ENCODE measurements at regions not wholly inside any gene's neighbourhood (a gene's known extent, or its start where the extent isn't known, plus 50 kb on each side); places are given as distances from the start of the nearest gene placed in this dataset.
A peak's percentile ranks its signal among the peaks of the same experiment; 100 is the strongest.
"Not testable (repeated sequence)": the region's sequence is repeated elsewhere in the genome, so short reads cannot be mapped to it uniquely, and the experiment has no call there.

GRCh38 chr1:148679050-148679786 is 69.4 kb upstream of the NUDT4B start:
- H3K36me3 Mint-ChIP-seq; H3K27me3 ChIP-seq (ENCODE audit: insufficient read depth, low read length, poor library complexity, severe bottlenecking); H3K27ac ChIP-seq (ENCODE audit: low read depth, low read length); H3K9me3 Mint-ChIP-seq; H3K27me3 Mint-ChIP-seq; H3K36me3 ChIP-seq (ENCODE audit: insufficient read depth, low read length); H3K4me3 ChIP-seq (ENCODE audit: low read length); H3K4me1 ChIP-seq (ENCODE audit: insufficient read depth, low read length); H3K9me3 ChIP-seq (ENCODE audit: low read length); POLR2A ChIA-PET; CTCF ChIA-PET; H3K4me1 Mint-ChIP-seq: not testable (repeated sequence)
- peak in 3 of 5 donors; percentile 1 to 63 (median 54) for DNase-seq
- peak overlapping the region in 1 of 8 donors; percentile 58 for H3K27ac Mint-ChIP-seq
- H3K4me3 Mint-ChIP-seq, result peak overlapping the region in 4 of 7 donors; percentile 38 to 90 (median 70)

- H3K4me3 ChIP-seq (ENCODE audit: low read length); H3K4me1 Mint-ChIP-seq; H3K4me1 ChIP-seq (ENCODE audit: insufficient read depth, low read length); DNase-seq; H3K9me3 Mint-ChIP-seq; POLR2A ChIA-PET; H3K27ac ChIP-seq (ENCODE audit: low read depth, low read length); CTCF ChIA-PET; H3K27me3 ChIP-seq (ENCODE audit: insufficient read depth, low read length, poor library complexity, severe bottlenecking); H3K36me3 Mint-ChIP-seq; H3K9me3 ChIP-seq (ENCODE audit: low read length); H3K27me3 Mint-ChIP-seq; H3K36me3 ChIP-seq (ENCODE audit: insufficient read depth, low read length): not testable (repeated sequence)
- Mint-ChIP-seq H3K4me3 (peak overlapping the region in 4 of 7 donors; percentile 38 to 90 (median 70)), H3K27ac (peak overlapping the region in 1 of 8 donors; percentile 58)
Observed at GRCh38 chr1:148679787-148680326, 68.7 kb upstream of the NUDT4B start.

- H3K9me3 Mint-ChIP-seq; DNase-seq; POLR2A ChIA-PET; H3K27ac Mint-ChIP-seq; H3K27ac ChIP-seq (ENCODE audit: low read depth, low read length); H3K36me3 ChIP-seq (ENCODE audit: insufficient read depth, low read length); H3K4me1 ChIP-seq (ENCODE audit: insufficient read depth, low read length); H3K27me3 Mint-ChIP-seq; H3K9me3 ChIP-seq (ENCODE audit: low read length); H3K4me3 Mint-ChIP-seq; CTCF ChIA-PET; H3K4me3 ChIP-seq (ENCODE audit: low read length); H3K36me3 Mint-ChIP-seq; H3K27me3 ChIP-seq (ENCODE audit: insufficient read depth, low read length, poor library complexity, severe bottlenecking); H3K4me1 Mint-ChIP-seq: not testable (repeated sequence)
Observed at GRCh38 chr1:148686735-148687134, 61.8 kb upstream of the NUDT4B start.

GRCh38 chr1:148687376-148687775 is 61.2 kb upstream of the NUDT4B start:
- H3K9me3 ChIP-seq (ENCODE audit: low read length); H3K27ac Mint-ChIP-seq; H3K36me3 ChIP-seq (ENCODE audit: insufficient read depth, low read length); H3K4me1 ChIP-seq (ENCODE audit: insufficient read depth, low read length); DNase-seq; H3K27me3 Mint-ChIP-seq; H3K4me3 ChIP-seq (ENCODE audit: low read length); POLR2A ChIA-PET; H3K9me3 Mint-ChIP-seq; H3K27ac ChIP-seq (ENCODE audit: low read depth, low read length); H3K4me3 Mint-ChIP-seq; H3K4me1 Mint-ChIP-seq; H3K36me3 Mint-ChIP-seq; CTCF ChIA-PET; H3K27me3 ChIP-seq (ENCODE audit: insufficient read depth, low read length, poor library complexity, severe bottlenecking): not testable (repeated sequence)
